ENCODE measurements at regions not wholly inside any gene's neighbourhood (a gene's known extent, or its start where the extent isn't known, plus 50 kb on each side); places are given as distances from the start of the nearest gene placed in this dataset.

GRCh38 chr16:85375282-85375681 is 237.8 kb upstream of the GSE1 start:
- TF ChIP-seq SIN3A (IDR thresholded peaks at IDR 0.05; ENCODE audit: borderline replicate concordance, insufficient read depth, low read length) (no peak), REST (IDR thresholded peaks at IDR 0.05; ENCODE audit: insufficient read depth in 1 of 2, low read depth in 2 of 2, low read length in 2 of 2) (no peak), FOXP2 (optimal IDR thresholded peaks at IDR 0.05; ENCODE audit: borderline replicate concordance, extremely low read depth, extremely low read length, insufficient read depth) (no peak)
